Hindlimb muscle (tissue), 1 donor: ENCODE measurements at regions not wholly inside any gene's neighbourhood (a gene's known extent, or its start where the extent isn't known, plus 50 kb on each side); places are given as distances from the start of the nearest gene placed in this dataset.
A peak's percentile ranks its signal among the peaks of the same experiment; 100 is the strongest.

Experiments
- DNase-seq: peaks from one replicate; pipeline ENCODE4 v3.0.0-alpha.2; 2013

DNA sequence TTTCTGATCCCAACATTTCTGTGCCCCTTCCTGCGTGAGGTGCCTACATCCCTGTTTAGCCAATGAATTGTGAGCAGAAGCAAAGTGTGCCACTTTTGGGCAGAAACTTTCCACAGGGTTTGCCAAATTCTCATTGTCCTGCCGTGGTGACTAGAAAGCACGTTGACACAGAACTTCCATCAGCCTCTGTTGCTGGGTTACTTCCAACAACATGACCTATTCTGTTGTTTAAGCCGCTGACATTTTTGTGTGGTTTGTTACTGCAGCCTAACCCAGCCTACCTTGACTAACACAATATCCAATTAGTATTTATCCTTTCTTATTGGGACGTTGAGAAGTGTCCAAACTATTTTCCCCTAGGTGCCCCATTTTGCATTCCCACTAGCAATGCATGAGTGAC is 136.8 kb downstream of the URB2 start:
- no peak for DNase-seq

DNA sequence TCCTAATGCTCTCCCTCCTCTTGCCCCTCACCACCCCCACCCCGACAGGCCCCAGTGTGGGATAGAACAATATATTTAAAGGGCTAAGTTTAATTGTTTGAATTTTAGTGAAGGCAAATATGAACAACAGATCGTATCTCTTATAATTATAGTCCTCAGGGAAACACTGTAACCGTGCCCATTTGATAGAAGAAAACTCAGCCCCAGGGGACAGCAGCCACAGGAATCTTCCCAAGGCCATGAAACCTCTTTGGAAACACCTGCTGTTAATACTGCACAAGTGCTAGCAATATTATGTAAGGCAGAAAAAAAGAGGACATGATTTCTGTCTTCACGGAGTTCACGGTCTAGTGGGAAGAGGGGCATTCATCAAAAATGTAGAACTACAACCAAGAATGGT is 142.2 kb downstream of the URB2 start:
- DNase-seq: no peak

DNA sequence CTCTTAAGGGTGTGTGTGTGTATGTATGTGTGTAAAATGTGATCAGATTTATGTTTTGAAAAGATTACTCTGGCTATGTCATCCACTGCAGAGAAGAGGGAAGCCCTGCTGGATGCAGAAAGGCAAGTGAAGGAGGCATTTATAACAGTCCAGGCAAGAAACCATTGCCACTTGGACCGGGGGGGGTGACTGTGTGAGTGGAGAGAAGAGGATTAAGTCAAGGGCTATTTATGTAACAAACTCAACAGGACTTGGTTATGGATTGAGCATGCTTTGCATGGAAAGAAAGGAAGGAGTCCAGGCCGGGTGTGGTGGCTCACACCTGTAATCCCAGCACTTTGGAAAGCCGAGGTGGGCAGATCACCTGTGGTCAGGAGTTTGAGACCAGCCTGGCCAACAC is 143.0 kb downstream of the URB2 start:
- DNase-seq: no peak

DNA sequence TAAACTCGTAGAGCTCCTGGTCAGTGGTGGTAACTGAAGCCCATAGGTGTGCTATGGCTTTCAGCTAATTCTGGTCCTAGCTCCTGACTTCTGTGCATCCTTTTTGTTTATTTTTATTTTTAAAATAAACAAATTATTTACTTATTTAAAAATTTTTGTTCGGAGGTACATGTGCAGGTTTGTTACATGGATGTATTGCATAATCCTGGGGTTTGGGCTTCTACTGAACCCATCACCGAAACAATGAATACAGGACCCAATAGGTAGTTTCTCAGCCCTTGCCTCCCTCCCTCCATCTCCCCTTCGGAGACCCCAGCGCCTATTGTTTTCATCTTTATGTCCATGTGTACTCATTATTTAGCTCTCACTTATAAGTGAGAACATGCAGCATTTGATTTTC is 143.8 kb downstream of the URB2 start:
- DNase-seq: no peak

DNA sequence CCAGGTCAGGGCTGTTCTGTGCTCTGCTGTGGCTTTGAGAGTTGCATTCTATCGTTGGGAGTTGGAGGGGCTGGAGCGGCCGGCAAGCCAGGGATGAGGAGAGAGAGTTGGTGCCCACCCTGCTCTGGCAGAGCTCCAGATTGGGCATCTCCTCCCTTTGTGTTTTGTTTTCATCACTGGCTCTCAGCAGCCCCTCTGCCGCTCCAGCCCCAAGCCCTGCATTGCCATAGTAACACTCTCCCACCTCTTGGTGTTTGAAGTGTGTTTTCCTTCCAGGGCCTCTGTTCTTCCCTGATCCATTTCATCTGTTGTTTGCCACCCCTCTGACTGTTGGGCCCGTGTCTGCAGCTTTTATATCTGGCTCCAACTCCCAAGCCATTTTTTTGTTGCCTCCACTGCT is 152.7 kb downstream of the URB2 start:
- DNase-seq: no peak

DNA sequence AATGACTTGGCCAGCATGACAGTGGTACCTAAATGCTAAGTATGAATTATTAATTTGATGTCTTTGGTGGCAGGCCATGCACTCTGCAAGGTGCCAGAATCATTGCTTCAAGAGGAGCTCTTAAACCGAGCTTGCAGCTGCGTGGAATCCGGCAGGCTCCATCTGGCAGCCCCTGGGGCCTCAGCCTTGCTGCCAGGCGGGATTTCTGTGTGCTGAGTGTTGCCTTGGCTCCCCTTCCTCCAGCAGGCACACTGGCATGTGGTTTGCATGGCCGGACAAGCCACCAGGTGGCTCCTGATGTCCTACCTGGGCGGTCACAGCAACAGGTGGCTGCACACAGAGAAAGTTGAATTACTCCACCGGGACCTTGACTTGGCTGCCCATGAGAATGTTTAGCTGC is 155.4 kb downstream of the URB2 start:
- peak; percentile 26 for DNase-seq

DNA sequence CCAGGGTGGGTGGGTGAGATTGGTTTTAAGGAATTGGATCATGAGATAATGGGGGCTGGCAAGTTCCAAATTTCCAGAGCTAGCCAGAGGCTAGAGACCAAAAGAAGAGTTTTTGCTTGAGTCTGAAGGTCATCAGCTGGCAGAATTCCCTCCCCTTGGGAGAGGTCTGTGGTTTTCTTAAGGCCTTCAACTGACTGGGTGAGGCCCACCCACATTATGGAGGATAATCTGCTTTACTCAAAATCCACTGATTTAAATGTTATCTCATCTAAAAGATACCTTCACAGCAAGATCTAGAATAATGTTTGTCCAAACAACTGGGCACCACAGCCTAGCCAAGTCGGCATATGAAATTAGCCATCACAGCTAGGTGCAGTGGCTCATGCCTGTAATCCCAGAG is 156.4 kb downstream of the URB2 start:
- no peak for DNase-seq

DNA sequence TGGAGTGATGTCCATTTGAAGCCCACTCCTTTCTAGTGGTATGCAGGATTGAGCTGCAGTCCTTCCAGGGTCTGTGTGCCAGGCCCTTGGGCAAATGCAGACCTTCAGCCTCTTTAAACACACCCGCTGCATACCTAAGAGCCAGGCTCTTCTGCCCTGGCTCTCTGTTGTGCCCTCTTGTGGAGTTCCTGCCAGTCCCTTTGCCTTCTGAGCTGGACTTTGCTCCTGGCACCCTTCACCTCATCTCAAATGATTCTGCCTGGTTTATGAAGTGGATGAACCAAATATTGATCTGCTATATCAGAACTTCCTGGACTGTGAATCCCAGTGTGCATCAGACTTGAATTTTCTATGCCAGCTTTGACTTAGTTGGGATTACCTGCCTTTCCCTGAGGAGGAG is 158.8 kb downstream of the URB2 start:
- no peak for DNase-seq

DNA sequence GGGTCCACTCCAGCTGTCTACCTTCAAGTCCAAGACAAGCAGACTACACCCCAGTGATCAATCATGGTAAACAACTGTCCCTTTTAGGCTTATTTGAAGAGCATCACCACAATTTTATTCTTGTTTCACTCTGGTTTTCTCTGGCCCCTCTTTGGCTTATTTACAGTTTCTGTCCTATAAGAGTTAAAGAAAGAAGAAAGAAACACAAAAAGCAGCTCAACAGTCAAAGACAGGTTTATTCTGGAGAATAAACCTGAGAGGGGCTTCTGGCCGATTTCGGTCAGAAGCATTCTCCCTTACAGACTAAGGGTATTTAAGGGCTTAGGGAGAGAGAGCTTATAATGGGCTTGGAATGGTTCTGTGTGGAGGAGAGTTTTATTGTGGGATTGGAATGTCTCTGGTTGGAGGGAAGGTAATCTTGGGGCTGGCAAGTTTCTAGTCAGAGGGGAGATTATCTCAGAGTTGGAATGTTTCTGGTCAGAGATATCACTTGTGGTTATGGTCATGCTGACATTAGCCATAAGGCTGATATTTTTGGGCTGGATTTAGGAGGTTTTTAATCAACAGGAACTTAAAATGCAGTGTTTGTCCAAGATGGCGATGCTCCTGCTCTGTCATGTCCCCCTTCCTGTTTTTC is 161.0 kb downstream of the URB2 start:
- no peak for DNase-seq

DNA sequence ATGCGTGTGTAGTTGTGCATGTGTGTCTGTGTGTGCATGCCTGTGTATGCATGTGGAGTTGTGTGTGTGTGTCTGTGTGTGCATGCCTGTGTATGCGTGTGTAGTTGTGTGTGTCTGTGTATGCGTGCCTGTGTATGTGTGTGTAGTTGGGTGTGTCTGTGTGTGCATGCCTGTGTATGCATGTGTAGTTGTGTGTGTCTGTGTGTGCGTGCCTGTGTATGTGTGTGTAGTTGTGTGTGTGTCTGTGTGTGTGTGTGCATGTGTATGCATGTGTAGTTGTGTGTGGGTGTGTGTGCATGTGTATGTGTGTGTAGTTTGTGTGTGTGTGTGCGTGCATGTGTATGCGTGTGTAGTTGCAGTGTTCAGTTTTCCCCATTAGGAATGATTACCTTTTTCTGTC is 162.0 kb downstream of the URB2 start:
- no peak for DNase-seq

DNA sequence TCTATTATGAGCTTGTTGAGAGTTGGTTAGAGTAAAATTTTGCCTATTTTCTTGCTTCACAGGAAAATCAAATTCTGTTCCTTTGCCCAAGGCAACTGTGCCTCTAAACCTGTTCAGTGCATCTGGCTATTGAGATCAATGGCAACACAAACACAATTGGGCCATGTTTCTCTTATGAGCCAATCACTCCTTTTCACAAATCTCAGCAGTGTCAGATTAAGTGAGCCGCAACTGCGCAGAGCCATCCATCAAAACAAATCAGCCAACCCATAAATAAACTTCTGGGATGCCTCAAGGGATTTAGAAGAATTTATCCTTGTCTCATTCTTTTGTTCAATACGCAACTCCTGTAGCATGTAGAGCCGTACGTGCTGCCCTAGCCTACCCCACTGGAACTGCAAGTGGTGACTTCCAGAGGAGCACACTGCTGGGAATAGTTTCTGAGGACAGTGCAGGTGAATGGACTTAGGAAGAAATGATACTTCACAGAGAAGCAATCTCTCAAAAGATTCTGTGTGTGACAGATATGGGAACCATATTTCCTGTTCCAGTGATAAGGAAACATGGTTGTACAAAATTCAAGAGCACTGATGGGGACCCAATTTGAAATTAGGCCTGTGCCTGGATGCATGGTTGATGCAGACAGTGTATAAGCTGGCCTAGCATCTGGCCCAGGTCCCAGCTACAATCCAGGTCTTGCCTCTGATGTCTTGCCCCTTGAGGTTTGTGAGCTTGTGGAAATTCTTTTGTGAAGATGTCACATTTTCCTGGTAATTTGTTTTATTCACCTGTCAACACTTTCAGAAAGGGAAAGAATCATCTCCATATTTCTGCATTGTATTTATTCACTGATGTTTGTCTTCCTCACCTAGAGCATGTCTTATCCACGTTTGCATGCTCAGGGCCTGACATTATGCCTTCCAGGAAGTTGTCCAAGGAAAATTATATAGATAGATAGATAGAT is 166.2 kb downstream of the URB2 start:
- no peak for DNase-seq

DNA sequence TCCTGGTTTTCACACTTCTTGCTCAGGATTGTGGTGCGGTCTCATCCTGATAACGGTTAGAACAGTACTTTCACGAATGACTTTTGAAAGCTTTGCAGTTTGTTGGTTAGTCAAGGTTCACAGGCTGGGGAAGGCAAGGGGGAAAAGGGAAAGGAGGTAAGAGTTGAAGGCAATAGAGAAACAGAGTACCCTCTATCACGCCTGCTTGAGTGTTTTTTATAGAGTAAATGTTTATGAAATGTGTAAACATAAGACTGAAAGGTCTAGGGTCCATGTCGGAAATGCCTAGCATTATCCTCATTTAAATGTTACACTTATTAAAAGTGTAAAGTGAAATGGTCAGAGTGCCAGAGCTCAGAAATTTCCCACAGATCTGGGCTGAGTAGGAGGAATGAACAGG is 167.4 kb downstream of the URB2 start:
- no peak for DNase-seq

DNA sequence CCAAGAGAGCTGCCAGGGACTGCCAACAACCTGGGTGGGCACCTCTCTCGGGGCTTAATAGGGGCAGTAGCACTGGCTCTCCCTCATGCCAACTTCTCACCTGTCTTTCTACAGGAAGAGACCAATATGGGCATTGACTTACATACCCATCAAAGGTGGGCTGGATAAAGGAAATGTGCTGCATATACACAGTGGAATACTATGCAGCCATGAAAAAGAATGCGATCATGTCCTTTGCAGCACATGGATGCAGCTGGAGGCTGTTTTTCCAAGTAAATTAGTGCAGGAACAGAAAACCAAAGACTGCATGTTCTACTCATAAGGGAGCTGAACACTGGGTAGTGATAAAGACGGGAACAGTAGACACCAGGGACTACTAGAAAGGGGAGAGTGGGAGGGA is 172.5 kb downstream of the URB2 start:
- no peak for DNase-seq

DNA sequence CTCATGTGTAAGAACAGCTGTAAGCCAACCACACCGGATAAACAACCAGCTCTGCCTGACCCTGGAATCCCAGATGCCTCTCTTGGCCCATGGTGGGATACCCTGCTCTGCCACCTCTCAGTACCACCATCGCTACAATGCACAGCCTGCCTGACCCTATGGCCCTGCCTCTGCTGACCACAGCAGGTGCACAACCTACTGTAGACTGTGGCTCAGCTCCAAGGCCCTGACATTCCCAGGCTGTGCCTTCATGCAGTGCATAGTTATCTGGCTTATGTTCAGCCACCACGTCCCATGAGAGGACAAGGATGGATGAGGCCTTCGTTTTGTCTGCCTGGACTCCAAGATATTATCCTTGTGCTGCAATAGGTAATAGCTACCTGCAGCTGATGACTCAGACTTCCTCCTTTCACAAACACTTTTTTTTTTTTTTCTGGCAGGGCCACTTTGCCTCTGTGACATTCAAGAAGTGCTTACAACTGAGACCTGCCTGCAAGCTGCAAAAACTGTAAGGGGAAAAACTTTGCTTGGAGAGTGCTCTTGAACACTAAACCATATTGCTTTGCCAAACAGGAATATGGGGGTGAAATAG is 177.7 kb downstream of the URB2 start:
- DNase-seq: no peak

DNA sequence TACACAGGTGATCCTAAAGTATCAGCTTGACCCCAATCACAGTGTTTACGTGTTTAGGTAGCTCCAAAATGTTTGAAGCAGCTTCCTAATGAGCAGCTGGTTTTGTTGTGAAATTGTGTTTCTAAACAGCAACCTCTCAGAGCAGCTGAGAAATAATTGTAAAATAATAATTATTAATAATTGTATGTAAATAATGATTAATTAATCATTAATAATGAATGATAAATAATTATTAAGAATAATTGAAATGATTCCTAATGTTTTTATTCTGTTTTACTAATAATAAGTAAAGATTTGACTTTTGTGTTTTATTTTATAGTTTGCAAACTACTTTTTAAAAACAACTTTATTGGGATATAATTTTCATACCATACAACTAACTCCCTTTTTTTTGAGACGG is 182.2 kb downstream of the URB2 start:
- no peak for DNase-seq

DNA sequence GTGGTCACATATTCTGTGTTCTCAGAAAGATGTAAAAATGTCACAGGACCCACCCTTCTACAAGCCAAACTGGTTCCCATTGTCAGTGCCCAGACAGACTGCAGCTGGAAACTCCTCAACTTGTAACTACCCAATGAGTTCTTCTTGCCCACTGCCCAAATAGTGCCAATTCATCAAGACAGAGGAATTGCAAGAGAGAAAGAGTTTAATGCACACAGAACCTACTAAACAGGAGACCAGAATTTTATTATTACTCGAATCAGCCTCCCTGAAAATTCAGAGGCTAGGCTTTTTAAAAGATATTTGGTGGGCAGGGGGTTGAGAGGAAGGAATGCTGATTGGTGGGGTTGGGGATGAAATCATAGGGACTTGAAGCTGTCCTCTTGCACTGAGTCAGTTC is 184.1 kb downstream of the URB2 start:
- DNase-seq: no peak

DNA sequence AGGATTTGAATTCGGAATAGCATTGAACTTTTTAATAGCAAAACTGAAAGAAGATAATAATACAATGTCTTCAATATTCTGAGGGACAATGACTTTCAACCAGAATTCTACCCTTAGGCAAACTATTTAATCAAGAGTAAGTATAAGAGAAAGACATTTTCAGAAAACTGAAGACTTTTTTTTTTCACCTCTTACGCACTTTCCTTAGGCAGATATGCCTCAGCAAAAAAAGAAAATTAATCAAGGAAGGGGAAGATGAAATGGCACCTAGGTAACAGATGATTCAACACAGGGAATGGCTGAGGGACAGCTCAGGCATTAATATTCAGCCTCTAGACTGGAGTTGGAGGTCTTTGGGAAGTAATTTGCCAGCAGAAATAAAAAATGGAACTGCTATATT is 184.9 kb downstream of the URB2 start:
- DNase-seq: no peak

DNA sequence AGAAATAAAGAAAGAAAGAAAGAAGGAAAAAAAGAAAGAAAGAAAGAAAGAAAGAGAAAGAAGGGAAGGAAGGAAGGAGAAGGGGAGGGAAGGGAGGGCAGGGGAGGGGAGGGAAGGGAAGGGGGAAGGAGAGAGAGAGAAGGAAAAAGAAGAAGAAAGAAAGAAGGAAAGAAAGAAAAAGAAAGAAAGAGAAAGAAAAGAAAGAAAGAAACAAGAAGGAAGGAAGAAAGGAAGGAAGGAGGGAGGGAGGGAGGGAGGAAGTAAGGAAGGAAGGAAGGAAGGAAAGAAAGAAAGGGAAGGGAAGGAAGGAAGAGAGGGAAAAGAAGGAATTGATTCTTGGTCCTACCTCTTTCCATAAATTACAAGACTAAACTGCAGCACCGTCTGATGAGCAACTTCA is 186.1 kb downstream of the URB2 start:
- DNase-seq: no peak

DNA sequence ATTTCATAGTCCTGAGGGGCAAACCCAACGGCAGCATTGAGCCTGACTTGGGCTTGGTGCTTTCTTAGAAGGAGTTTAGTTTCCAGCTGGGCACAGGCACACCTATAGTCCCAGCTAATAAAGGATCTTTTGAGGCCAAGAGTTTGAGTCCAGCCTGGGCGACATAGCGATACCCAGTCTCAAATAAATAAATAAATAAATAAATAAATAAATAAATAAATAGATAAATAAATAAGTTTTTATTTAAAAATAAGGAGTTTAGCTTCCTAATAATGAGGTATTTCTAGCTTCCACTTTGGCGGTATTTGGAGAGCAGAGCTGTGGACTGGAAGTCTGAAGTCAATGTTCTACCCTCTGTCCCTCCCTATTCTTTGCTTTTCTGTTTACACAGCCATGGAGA is 186.6 kb downstream of the URB2 start:
- DNase-seq: no peak

DNA sequence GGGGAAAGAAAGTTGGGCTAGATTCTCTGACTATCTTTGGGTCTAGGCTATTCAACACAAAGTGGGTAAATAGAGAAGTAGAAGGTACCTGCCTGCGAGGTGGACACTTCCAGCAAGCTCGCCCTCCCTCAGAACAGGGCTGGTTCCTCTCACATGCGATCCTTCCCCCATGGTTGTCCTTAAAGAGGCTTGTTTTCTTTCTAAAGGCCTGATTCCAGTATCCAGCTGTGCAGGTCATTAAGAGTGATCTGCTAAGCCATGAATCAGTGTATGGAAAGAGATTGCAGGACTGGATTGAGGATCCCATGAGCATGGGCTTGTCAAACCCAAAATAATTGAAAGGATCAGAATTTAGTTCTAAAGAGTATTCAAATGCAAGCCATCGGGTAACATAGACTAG is 189.0 kb downstream of the URB2 start:
- no peak for DNase-seq

DNA sequence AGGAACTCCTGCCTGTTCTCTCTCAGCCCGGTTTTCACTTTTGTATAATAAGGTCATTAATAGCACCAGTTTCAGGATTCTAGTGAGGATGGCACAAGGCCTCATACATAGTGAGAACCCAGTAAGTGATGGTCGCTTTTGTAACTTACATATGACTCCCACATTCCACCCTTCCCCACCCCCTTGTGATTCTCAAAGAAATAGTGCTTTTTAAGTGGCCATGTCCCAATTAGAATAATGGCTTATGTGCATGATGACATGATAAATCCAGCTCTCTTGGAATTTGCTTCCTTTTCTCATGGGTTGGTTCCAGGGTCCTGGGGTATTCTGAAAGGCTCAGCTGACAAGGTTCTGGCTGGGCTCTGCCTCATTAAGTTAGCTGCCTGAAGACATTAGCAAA is 189.9 kb downstream of the URB2 start:
- DNase-seq: no peak

DNA sequence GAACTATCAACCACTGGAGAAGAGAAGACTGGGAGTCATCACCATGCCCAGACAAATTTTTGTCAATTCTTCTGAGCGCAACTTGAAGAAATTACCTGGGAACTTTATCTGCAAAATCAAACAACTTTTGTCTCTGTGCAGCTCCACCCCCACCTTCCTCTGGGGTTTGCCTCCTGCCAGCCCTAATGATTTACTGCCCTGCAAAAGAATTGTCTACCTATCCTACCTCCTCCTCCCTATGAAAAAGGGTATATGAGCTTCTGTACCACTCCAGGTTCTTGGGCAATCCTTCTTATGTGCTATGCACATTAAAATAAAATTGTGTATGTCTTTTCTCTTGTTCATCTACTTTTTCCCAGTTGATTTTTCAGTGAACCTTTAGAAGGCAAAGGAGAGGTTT is 191.9 kb downstream of the URB2 start:
- DNase-seq: no peak

DNA sequence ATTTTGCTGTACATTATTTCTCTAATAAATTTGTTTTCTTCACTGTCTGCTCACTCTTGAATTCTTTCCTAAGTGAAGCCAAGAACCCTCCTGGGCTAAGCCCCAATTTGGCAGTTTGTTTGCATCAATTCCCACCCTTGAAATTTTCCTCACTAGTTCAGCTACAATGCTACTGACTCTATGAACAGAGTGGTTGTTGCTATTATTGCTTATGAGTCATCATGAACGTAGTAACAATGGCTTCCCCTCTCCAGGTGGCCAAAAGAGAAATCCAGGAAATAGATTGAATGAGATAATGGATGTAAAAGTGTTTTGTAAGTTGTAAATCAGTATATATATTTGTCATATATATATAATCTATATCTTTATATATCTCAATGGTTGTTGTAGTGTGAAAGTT is 193.0 kb downstream of the URB2 start:
- no peak for DNase-seq

DNA sequence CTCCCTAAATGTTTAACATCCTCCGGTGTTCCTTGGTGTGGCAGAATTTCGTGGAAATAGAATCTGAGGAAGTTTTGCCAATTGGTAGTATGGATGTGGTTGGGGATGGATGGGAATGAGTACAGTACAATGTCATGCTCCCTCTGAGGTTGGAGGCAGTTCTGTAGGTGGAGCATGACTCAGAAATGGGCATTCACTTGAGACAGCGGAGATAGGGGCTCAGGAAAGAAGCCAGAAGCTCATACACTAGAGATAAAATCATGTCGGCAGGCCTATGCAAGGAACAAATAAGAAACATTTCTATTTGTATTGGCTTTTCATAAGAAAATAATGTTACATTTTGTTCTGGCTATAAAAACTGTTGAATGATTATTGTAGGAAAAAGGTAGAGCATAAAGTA is 196.0 kb downstream of the URB2 start:
- DNase-seq: no peak
